GM15510 (cell line): ENCODE measurements at regions not wholly inside any gene's neighbourhood (a gene's known extent, or its start where the extent isn't known, plus 50 kb on each side); places are given as distances from the start of the nearest gene placed in this dataset.

Experiments
- POLR2A ChIP-seq: IDR thresholded peaks from 3 replicates; pipeline ENCODE4 v1.6.1; 2011; ENCODE audit warnings: borderline replicate concordance; ENCODE audit not compliant: insufficient read length; ENCODE audit errors: extremely low read depth

- peak; percentile 61 for TF ChIP-seq POLR2A
Observed at GRCh38 chr1:120354618-120355184, 60.1 kb upstream of the NBPF8 start.
